GM12878 (cell line): ENCODE measurements at regions not wholly inside any gene's neighbourhood (a gene's known extent, or its start where the extent isn't known, plus 50 kb on each side); places are given as distances from the start of the nearest gene placed in this dataset.

ENCODE experiments used
- ATAC-seq: fragments of 200-7000 bp; cut with Tn5 transposase; 3 replicates; pipeline ENCODE4 v1.9.1; 2020; ENCODE audit warnings: mild to moderate bottlenecking, moderate library complexity
- BruUV-seq: library from RNA; stranded (reverse); fragments of 400-500 nt; replicated peaks from 2 replicates; lab custom pipeline; 2021; lab: Mats Ljungman, UMichigan
- CTCF ChIA-PET: fragments of 300-600 bp; sonication (Branson Sonifier 250); formaldehyde crosslinking; extraction: SDS; loops from one replicate; lab custom pipeline; 2021; ENCODE audit warnings: inconsistent platforms; lab: Yijun Ruan, JAX
- POLR2A ChIA-PET: fragments of 350-600 bp; formaldehyde crosslinking; extraction: SDS; loops from one replicate; lab custom pipeline; 2021; ENCODE audit warnings: inconsistent platforms; lab: Charles Lee
- RAD21 ChIA-PET: fragments of 300-600 bp; sonication (Branson Sonifier 250); formaldehyde crosslinking; loops from one replicate; lab custom pipeline; 2023; ENCODE audit warnings: antibody characterized with exemption; ENCODE audit not compliant: unreplicated experiment; lab: Charles Lee
- SMC1A ChIA-PET: fragments of 300-600 bp; sonication (Branson Sonifier 250); formaldehyde crosslinking; loops from one replicate; lab custom pipeline; 2023; ENCODE audit not compliant: unreplicated experiment, uncharacterized antibody; lab: Charles Lee
- DNase-seq: peaks from one replicate; pipeline ENCODE4 v3.0.0-alpha.2; 2011; ENCODE audit warnings: low read depth, low spot score
- FAIRE-seq: peaks from 3 replicates; lab custom pipeline; 2011; peaks lifted over from hg19 to GRCh38; lab: Jason Lieb, UNC
- H2AFZ ChIP-seq: 2 replicates; pipeline ENCODE4 v1.6.0; 2011; ENCODE audit warnings: low read depth, low read length, control low read depth; ENCODE audit not compliant: control insufficient read depth
- H3K27ac ChIP-seq: 2 replicates; pipeline ENCODE4 v1.5.1; 2011; ENCODE audit warnings: control low read depth; ENCODE audit not compliant: control insufficient read depth, insufficient read depth
- H3K27me3 ChIP-seq, 2 experiments: replicated peaks in 1 of 2; 2 replicates each; pipeline versions ENCODE4 v1.6.0 to v1.6.1; 2011; ENCODE audit warnings: low read length in 1 of 2; ENCODE audit not compliant: control insufficient read depth in 2 of 2, insufficient read depth in 2 of 2
- H3K36me3 ChIP-seq, 2 experiments: 2 replicates each; pipeline ENCODE4 v1.5.1; 2011; ENCODE audit warnings: low read length in 1 of 2; ENCODE audit not compliant: control insufficient read depth in 2 of 2, insufficient read depth in 2 of 2
- H3K4me1 ChIP-seq: 2 replicates; pipeline ENCODE4 v1.6.1; 2011; ENCODE audit warnings: mild to moderate bottlenecking, low read length, moderate library complexity, mixed read lengths; ENCODE audit not compliant: control insufficient read depth, insufficient read depth
- H3K4me2 ChIP-seq: 2 replicates; pipeline ENCODE4 v1.6.0; 2011; ENCODE audit warnings: control low read depth; ENCODE audit not compliant: control insufficient read depth, insufficient read depth
- H3K4me3 ChIP-seq: fragments of 200-600 bp; sonication (generic); 2 replicates; pipeline ENCODE4 v1.5.1; 2016
- H3K79me2 ChIP-seq: 2 replicates; pipeline ENCODE4 v1.6.0; 2011; ENCODE audit warnings: low read length; ENCODE audit not compliant: control insufficient read depth, insufficient read depth
- H3K9ac ChIP-seq: 2 replicates; pipeline ENCODE4 v1.8.0; 2011; ENCODE audit warnings: low read length, control low read depth, mixed read lengths; ENCODE audit not compliant: control insufficient read depth, insufficient read depth
- H3K9me3 ChIP-seq: replicated peaks from 3 replicates; pipeline ENCODE4 v1.5.1; 2011; ENCODE audit warnings: mild to moderate bottlenecking, low read length; ENCODE audit not compliant: control insufficient read depth, insufficient read depth
- H4K20me1 ChIP-seq: 2 replicates; pipeline ENCODE4 v1.6.0; 2011; ENCODE audit not compliant: control insufficient read depth, insufficient read depth
- CBX5 ChIP-seq: sonication (generic); IDR thresholded peaks from 2 replicates; pipeline ENCODE4 v1.6.1; 2016; ENCODE audit warnings: low read depth, moderate library complexity, mild to moderate bottlenecking, inconsistent platforms
- GABPA ChIP-seq: IDR thresholded peaks from 2 replicates; pipeline ENCODE4 v1.6.1; 2014; ENCODE audit warnings: antibody characterized with exemption, low read depth, mild to moderate bottlenecking, inconsistent platforms
- NFXL1 ChIP-seq: fragments of 450-650 bp; IDR thresholded peaks from 2 replicates; pipeline ENCODE4 v1.6.1; 2017; ENCODE audit warnings: antibody characterized with exemption, mild to moderate bottlenecking, borderline replicate concordance
- NR2F1 ChIP-seq: fragments of 450-650 bp; conservative IDR thresholded peaks from 2 replicates; pipeline ENCODE4 v1.6.1; 2017; ENCODE audit warnings: mild to moderate bottlenecking
- TCF12 ChIP-seq: IDR thresholded peaks from 2 replicates; pipeline ENCODE4 v1.6.1; 2011; ENCODE audit warnings: low read depth, mild to moderate bottlenecking, low read length
- ZNF24 ChIP-seq: fragments of 450-650 bp; IDR thresholded peaks from 2 replicates; pipeline ENCODE4 v1.6.1; 2017; ENCODE audit warnings: antibody characterized with exemption, mild to moderate bottlenecking
- ZNF274 ChIP-seq: IDR thresholded peaks from one replicate; pipeline ENCODE4 v1.8.0; 2011; ENCODE audit not compliant: insufficient read length, insufficient read depth
- ZNF622 ChIP-seq: fragments of 450-650 bp; IDR thresholded peaks from 2 replicates; pipeline ENCODE4 v1.6.1; 2017; ENCODE audit warnings: mild to moderate bottlenecking, inconsistent platforms
- WGBS: methylation state at CpG from one replicate; pipeline ENCODE4 v1.1.6; 2016; ENCODE audit warnings: low lambda C conversion rate; ENCODE audit not compliant: insufficient replicate concordance, insufficient coverage; ENCODE audit errors: missing lambda C conversion rate; 5-methylcytosine and 5-hydroxymethylcytosine counted together
- in situ Hi-C: fragments of 300-500 bp; cut with MboI; formaldehyde crosslinking; loops from 9 replicates; pipeline ENCODE4 v1.14.3; 2018; ENCODE audit warnings: mixed read lengths
- intact Hi-C: fragments of 100-400 bp; cut with micrococcal nuclease; formaldehyde crosslinking; loops from one replicate; pipeline ENCODE4 v1.14.2; 2022; ENCODE audit not compliant: unreplicated experiment
- TF ChIP-seq, protein P1 (sequence below): fragments of 450-650 bp; IDR thresholded peaks from 2 replicates; pipeline ENCODE4 v1.6.1; 2017; ENCODE audit warnings: mild to moderate bottlenecking
- TF ChIP-seq, protein P2 (sequence below): IDR thresholded peaks from 2 replicates; pipeline ENCODE4 v1.6.1; 2012; ENCODE audit warnings: mild to moderate bottlenecking, low read depth, low read length
- TF ChIP-seq, protein P3 (sequence below): IDR thresholded peaks from 2 replicates; pipeline ENCODE4 v1.6.1; 2011; ENCODE audit warnings: borderline replicate concordance, low read depth, mild to moderate bottlenecking, moderate library complexity, low read length; ENCODE audit not compliant: insufficient read depth, poor library complexity, severe bottlenecking
- TF ChIP-seq, protein P4 (sequence below): fragments of 450-650 bp; IDR thresholded peaks from 2 replicates; pipeline ENCODE4 v1.6.1; 2016; ENCODE audit warnings: mild to moderate bottlenecking, moderate library complexity, borderline replicate concordance

DNA sequence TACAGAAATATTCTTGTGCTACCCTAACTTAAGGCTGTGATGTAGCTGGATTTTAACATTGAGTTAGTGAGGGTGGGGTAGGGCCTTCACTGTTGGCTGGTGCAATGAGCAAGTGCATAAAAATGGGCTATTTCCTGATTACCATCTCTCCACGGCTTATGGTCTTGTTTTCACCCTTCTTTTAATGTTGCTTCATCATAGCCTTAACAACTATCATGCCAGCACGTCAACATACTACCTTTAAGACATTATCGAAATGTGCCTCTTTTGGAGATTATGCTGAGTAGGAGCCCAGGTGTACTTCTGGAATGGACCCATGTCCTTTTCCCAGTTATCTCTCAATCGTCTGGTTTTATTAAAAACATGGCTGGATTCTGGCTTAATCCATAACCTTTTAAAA is 350.9 kb upstream of the ACTBL2 start (continued):
- TF ChIP-seq ZNF274 = no peak
- no peak for TF ChIP-seq ZNF622

DNA sequence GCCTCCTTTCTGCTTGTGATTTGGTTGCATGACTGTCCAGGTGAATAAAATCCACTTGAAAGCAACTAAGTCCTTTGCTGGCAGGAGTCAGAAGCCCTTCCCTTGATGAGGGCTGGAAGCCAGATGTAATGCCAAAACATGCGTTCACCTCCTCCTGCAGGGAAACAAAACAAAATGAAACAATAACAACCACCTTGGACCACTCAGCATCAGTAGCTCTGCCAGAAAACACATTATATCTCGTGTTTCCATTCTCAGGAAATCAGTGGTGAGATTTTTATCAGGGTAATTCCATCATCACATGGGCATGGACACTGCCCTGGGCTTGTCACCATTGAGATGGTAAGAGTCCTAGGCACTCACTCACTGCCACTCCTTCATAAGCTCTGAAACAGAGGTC is 350.3 kb upstream of the ACTBL2 start:
- no peaks in the 10 kb centered on the region; the same call in 2 of the 3 replicates for H3K9me3 ChIP-seq
- no peaks in the 10 kb centered on the region for H3K79me2 ChIP-seq
- DNase-seq = no peak
- no peak overlapping the region for H3K4me3 ChIP-seq
- in situ Hi-C loops = no loop called here
- no peak overlapping the region for H3K27ac ChIP-seq
- FAIRE-seq = no peak
- H2AFZ ChIP-seq = no peak overlapping the region
- RAD21 ChIA-PET = no interaction called here
- BruUV-seq = no TSS peak
- SMC1A ChIA-PET = no interaction called here
- 15% methylated on average over 2 of the region's 2 CpGs for WGBS
- no peak overlapping the region for H3K9ac ChIP-seq
- ATAC-seq = no peak
- no peaks in the 10 kb centered on the region for H3K36me3 ChIP-seq
- H3K4me2 ChIP-seq = no peak overlapping the region
- no peaks in the 10 kb centered on the region; a peak in 1 of 4 replicates for H3K27me3 ChIP-seq
- intact Hi-C loops = no loop called here
- H4K20me1 ChIP-seq = no peaks in the 10 kb centered on the region
- POLR2A ChIA-PET = no interaction called here
- CTCF ChIA-PET = no interaction called here
- H3K4me1 ChIP-seq = no peaks in the 10 kb centered on the region
- TF ChIP-seq, protein P1, sequence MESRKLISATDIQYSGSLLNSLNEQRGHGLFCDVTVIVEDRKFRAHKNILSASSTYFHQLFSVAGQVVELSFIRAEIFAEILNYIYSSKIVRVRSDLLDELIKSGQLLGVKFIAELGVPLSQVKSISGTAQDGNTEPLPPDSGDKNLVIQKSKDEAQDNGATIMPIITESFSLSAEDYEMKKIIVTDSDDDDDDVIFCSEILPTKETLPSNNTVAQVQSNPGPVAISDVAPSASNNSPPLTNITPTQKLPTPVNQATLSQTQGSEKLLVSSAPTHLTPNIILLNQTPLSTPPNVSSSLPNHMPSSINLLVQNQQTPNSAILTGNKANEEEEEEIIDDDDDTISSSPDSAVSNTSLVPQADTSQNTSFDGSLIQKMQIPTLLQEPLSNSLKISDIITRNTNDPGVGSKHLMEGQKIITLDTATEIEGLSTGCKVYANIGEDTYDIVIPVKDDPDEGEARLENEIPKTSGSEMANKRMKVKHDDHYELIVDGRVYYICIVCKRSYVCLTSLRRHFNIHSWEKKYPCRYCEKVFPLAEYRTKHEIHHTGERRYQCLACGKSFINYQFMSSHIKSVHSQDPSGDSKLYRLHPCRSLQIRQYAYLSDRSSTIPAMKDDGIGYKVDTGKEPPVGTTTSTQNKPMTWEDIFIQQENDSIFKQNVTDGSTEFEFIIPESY = no peak
- TF ChIP-seq, protein P2, sequence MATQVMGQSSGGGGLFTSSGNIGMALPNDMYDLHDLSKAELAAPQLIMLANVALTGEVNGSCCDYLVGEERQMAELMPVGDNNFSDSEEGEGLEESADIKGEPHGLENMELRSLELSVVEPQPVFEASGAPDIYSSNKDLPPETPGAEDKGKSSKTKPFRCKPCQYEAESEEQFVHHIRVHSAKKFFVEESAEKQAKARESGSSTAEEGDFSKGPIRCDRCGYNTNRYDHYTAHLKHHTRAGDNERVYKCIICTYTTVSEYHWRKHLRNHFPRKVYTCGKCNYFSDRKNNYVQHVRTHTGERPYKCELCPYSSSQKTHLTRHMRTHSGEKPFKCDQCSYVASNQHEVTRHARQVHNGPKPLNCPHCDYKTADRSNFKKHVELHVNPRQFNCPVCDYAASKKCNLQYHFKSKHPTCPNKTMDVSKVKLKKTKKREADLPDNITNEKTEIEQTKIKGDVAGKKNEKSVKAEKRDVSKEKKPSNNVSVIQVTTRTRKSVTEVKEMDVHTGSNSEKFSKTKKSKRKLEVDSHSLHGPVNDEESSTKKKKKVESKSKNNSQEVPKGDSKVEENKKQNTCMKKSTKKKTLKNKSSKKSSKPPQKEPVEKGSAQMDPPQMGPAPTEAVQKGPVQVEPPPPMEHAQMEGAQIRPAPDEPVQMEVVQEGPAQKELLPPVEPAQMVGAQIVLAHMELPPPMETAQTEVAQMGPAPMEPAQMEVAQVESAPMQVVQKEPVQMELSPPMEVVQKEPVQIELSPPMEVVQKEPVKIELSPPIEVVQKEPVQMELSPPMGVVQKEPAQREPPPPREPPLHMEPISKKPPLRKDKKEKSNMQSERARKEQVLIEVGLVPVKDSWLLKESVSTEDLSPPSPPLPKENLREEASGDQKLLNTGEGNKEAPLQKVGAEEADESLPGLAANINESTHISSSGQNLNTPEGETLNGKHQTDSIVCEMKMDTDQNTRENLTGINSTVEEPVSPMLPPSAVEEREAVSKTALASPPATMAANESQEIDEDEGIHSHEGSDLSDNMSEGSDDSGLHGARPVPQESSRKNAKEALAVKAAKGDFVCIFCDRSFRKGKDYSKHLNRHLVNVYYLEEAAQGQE = no peak
- no peak for TF ChIP-seq NR2F1
- TF ChIP-seq GABPA = no peak
- TF ChIP-seq NFXL1 = no peak
- no peak for TF ChIP-seq TCF12
- no peak for TF ChIP-seq ZNF24
- TF ChIP-seq, protein P3, sequence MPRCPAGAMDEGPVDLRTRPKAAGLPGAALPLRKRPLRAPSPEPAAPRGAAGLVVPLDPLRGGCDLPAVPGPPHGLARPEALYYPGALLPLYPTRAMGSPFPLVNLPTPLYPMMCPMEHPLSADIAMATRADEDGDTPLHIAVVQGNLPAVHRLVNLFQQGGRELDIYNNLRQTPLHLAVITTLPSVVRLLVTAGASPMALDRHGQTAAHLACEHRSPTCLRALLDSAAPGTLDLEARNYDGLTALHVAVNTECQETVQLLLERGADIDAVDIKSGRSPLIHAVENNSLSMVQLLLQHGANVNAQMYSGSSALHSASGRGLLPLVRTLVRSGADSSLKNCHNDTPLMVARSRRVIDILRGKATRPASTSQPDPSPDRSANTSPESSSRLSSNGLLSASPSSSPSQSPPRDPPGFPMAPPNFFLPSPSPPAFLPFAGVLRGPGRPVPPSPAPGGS = no peak
- TF ChIP-seq, protein P4, sequence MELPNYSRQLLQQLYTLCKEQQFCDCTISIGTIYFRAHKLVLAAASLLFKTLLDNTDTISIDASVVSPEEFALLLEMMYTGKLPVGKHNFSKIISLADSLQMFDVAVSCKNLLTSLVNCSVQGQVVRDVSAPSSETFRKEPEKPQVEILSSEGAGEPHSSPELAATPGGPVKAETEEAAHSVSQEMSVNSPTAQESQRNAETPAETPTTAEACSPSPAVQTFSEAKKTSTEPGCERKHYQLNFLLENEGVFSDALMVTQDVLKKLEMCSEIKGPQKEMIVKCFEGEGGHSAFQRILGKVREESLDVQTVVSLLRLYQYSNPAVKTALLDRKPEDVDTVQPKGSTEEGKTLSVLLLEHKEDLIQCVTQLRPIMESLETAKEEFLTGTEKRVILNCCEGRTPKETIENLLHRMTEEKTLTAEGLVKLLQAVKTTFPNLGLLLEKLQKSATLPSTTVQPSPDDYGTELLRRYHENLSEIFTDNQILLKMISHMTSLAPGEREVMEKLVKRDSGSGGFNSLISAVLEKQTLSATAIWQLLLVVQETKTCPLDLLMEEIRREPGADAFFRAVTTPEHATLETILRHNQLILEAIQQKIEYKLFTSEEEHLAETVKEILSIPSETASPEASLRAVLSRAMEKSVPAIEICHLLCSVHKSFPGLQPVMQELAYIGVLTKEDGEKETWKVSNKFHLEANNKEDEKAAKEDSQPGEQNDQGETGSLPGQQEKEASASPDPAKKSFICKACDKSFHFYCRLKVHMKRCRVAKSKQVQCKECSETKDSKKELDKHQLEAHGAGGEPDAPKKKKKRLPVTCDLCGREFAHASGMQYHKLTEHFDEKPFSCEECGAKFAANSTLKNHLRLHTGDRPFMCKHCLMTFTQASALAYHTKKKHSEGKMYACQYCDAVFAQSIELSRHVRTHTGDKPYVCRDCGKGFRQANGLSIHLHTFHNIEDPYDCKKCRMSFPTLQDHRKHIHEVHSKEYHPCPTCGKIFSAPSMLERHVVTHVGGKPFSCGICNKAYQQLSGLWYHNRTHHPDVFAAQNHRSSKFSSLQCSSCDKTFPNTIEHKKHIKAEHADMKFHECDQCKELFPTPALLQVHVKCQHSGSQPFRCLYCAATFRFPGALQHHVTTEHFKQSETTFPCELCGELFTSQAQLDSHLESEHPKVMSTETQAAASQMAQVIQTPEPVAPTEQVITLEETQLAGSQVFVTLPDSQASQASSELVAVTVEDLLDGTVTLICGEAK = no peak
- TF ChIP-seq ZNF622 = no peak
- no peak for TF ChIP-seq CBX5
